ENCODE measurements at regions not wholly inside any gene's neighbourhood (a gene's known extent, or its start where the extent isn't known, plus 50 kb on each side); places are given as distances from the start of the nearest gene placed in this dataset.

GRCh38 chr16:86958423-86958822 is 358.8 kb downstream of the C16orf95 start:
- Histone ChIP-seq H3K79me2 (ENCODE audit: control insufficient read depth, insufficient read depth, low read length) (no peaks in the 10 kb centered on the region), H3K9ac (ENCODE audit: insufficient read depth, low read length) (no peak overlapping the region), H3K4me2 (ENCODE audit: extremely low read depth, insufficient read depth, low read length) (no peak overlapping the region), H3K27me3 (ENCODE audit: control insufficient read depth, insufficient read depth, low read length) (no peaks in the 10 kb centered on the region), H2AFZ (ENCODE audit: low read length) (no peak overlapping the region), H4K20me1 (ENCODE audit: control insufficient read depth, extremely low read depth, insufficient read depth, low read length) (no peaks in the 10 kb centered on the region), H3K9me3 (ENCODE audit: control insufficient read depth, insufficient read depth, low read depth, low read length) (no peaks in the 10 kb centered on the region), H3K27ac (ENCODE audit: insufficient read depth, low read length) (no peak overlapping the region), H3K4me1 (ENCODE audit: control insufficient read depth, extremely low read depth, insufficient read depth, low read length) (peaks cover 5% of the 10 kb centered on the region), H3K36me3 (ENCODE audit: control insufficient read depth, insufficient read depth, low read length) (no peaks in the 10 kb centered on the region), H3K4me3 (replicated peaks in 1 of 4; ENCODE audit: control extremely low read depth in 1 of 4, insufficient read depth in 1 of 4, low read depth in 3 of 4, low read length in 4 of 4) (no peak overlapping the region)
- TF ChIP-seq CTCF (conservative IDR thresholded peaks at IDR 0.05 in 1 of 2, IDR thresholded peaks at IDR 0.05 in 1 of 2; ENCODE audit: low read depth in 1 of 2, low read length in 2 of 2) = no peak
- no peak for DNase-seq (ENCODE audit: low read depth in 2 of 2)

GRCh38 chr16:86959091-86959651 is 358.0 kb downstream of the C16orf95 start:
- H3K27me3 ChIP-seq (ENCODE audit: control insufficient read depth, insufficient read depth, low read length) = no peaks in the 10 kb centered on the region
- no peak overlapping the region for H3K4me2 ChIP-seq (ENCODE audit: extremely low read depth, insufficient read depth, low read length)
- DNase-seq (ENCODE audit: low read depth in 2 of 2) = no peak
- H2AFZ ChIP-seq (ENCODE audit: low read length) = no peak overlapping the region
- H3K27ac ChIP-seq (ENCODE audit: insufficient read depth, low read length) = no peak overlapping the region
- no peak overlapping the region for H3K9ac ChIP-seq (ENCODE audit: insufficient read depth, low read length)
- H4K20me1 ChIP-seq (ENCODE audit: control insufficient read depth, extremely low read depth, insufficient read depth, low read length) = no peaks in the 10 kb centered on the region
- no peak for TF ChIP-seq CTCF (conservative IDR thresholded peaks at IDR 0.05 in 1 of 2, IDR thresholded peaks at IDR 0.05 in 1 of 2; ENCODE audit: low read depth in 1 of 2, low read length in 2 of 2)
- no peak for TF ChIP-seq EZH2 (IDR thresholded peaks at IDR 0.05; ENCODE audit: low read length, missing control alignments)
- H3K9me3 ChIP-seq (ENCODE audit: control insufficient read depth, insufficient read depth, low read depth, low read length) = no peaks in the 10 kb centered on the region
- H3K4me3 ChIP-seq (replicated peaks in 1 of 4; ENCODE audit: control extremely low read depth in 1 of 4, insufficient read depth in 1 of 4, low read depth in 3 of 4, low read length in 4 of 4) = no peak overlapping the region
- H3K4me1 ChIP-seq (ENCODE audit: control insufficient read depth, extremely low read depth, insufficient read depth, low read length) = peaks cover 5% of the 10 kb centered on the region
- no peaks in the 10 kb centered on the region for H3K79me2 ChIP-seq (ENCODE audit: control insufficient read depth, insufficient read depth, low read length)
- no peaks in the 10 kb centered on the region for H3K36me3 ChIP-seq (ENCODE audit: control insufficient read depth, insufficient read depth, low read length)

- H3K27ac ChIP-seq (ENCODE audit: insufficient read depth, low read length) = no peak overlapping the region
- no peak for DNase-seq (ENCODE audit: low read depth in 2 of 2)
Observed at GRCh38 chr16:86959729-86960128, 357.5 kb downstream of the C16orf95 start.

More at GRCh38 chr16:86959729-86960128, 357.5 kb downstream of the C16orf95 start:
- Histone ChIP-seq H3K79me2 (ENCODE audit: control insufficient read depth, insufficient read depth, low read length) (no peaks in the 10 kb centered on the region), H3K9me3 (ENCODE audit: control insufficient read depth, insufficient read depth, low read depth, low read length) (no peaks in the 10 kb centered on the region), H3K9ac (ENCODE audit: insufficient read depth, low read length) (no peak overlapping the region), H3K4me3 (replicated peaks in 1 of 4; ENCODE audit: control extremely low read depth in 1 of 4, insufficient read depth in 1 of 4, low read depth in 3 of 4, low read length in 4 of 4) (no peak overlapping the region), H3K4me2 (ENCODE audit: extremely low read depth, insufficient read depth, low read length) (no peak overlapping the region), H3K36me3 (ENCODE audit: control insufficient read depth, insufficient read depth, low read length) (no peaks in the 10 kb centered on the region), H2AFZ (ENCODE audit: low read length) (no peak overlapping the region), H3K27me3 (ENCODE audit: control insufficient read depth, insufficient read depth, low read length) (no peaks in the 10 kb centered on the region), H4K20me1 (ENCODE audit: control insufficient read depth, extremely low read depth, insufficient read depth, low read length) (no peaks in the 10 kb centered on the region), H3K4me1 (ENCODE audit: control insufficient read depth, extremely low read depth, insufficient read depth, low read length) (peaks cover 5% of the 10 kb centered on the region)
- TF ChIP-seq EZH2 (IDR thresholded peaks at IDR 0.05; ENCODE audit: low read length, missing control alignments) = no peak
- no peak for TF ChIP-seq CTCF (conservative IDR thresholded peaks at IDR 0.05 in 1 of 2, IDR thresholded peaks at IDR 0.05 in 1 of 2; ENCODE audit: low read depth in 1 of 2, low read length in 2 of 2)
